ENCODE measurements at regions not wholly inside any gene's neighbourhood (a gene's known extent, or its start where the extent isn't known, plus 50 kb on each side); places are given as distances from the start of the nearest gene placed in this dataset.

GRCh38 chr2:236397681-236398080 is 133.5 kb upstream of the ASB18 start:
- TF ChIP-seq CTCF (IDR thresholded peaks at IDR 0.05) (no peak), POLR2A (IDR thresholded peaks at IDR 0.05) (no peak)
